CD8-positive, alpha-beta memory T cell (primary cell): ENCODE measurements at regions not wholly inside any gene's neighbourhood (a gene's known extent, or its start where the extent isn't known, plus 50 kb on each side); places are given as distances from the start of the nearest gene placed in this dataset.

Source experiments
- CTCF ChIA-PET: fragments of 350-600 bp; sonication (Branson Sonifier 250); formaldehyde crosslinking; loops from one replicate; lab custom pipeline; 2021; ENCODE audit warnings: antibody characterized with exemption; lab: Charles Lee
- POLR2A ChIA-PET: fragments of 350-600 bp; sonication (Branson Sonifier 250); formaldehyde crosslinking; loops from one replicate; lab custom pipeline; 2021; ENCODE audit warnings: antibody characterized with exemption; lab: Charles Lee
- DNase-seq, 5 donors: peaks; one replicate each; pipeline versions ENCODE4 v3.0.0 to v3.0.0-alpha.2; 2020 to 2022; ENCODE audit warnings: mixed read lengths in 1 of 5
- H3K27ac ChIP-seq: one replicate; pipeline ENCODE4 v1.7.0; 2013; ENCODE audit warnings: low read depth, mild to moderate bottlenecking, low read length, moderate library complexity
- H3K27me3 ChIP-seq: 2 replicates; pipeline ENCODE4 v1.7.0; 2013; ENCODE audit warnings: low read length, mild to moderate bottlenecking; ENCODE audit not compliant: insufficient read depth, poor library complexity, severe bottlenecking
- H3K36me3 ChIP-seq: 2 replicates; pipeline ENCODE4 v1.7.0; 2013; ENCODE audit warnings: mild to moderate bottlenecking, low read length, moderate library complexity; ENCODE audit not compliant: insufficient read depth
- H3K4me1 ChIP-seq: 2 replicates; pipeline ENCODE4 v1.7.0; 2013; ENCODE audit warnings: mild to moderate bottlenecking, low read length, moderate library complexity; ENCODE audit not compliant: insufficient read depth
- H3K4me3 ChIP-seq: 2 replicates; pipeline ENCODE4 v1.7.0; 2013; ENCODE audit warnings: mild to moderate bottlenecking, low read length
- H3K9me3 ChIP-seq: 2 replicates; pipeline ENCODE4 v1.7.0; 2013; ENCODE audit warnings: mild to moderate bottlenecking, low read length
- H3K27ac Mint-ChIP-seq, 8 donors: one replicate each; pipeline ENCODE4 v1.8.0; 2020 to 2021; ENCODE audit warnings: mixed read lengths in 8 of 8, mild to moderate bottlenecking in 6 of 8, inconsistent platforms in 3 of 8, moderate library complexity in 3 of 8
- H3K27me3 Mint-ChIP-seq, 2 donors: one replicate each; pipeline ENCODE4 v1.8.0; 2020 to 2021; ENCODE audit warnings: mixed read lengths in 2 of 2, mild to moderate bottlenecking in 1 of 2, moderate library complexity in 1 of 2
- H3K36me3 Mint-ChIP-seq, 3 donors: one replicate each; pipeline ENCODE4 v1.8.0; 2020 to 2021; ENCODE audit warnings: mixed read lengths in 3 of 3, inconsistent platforms in 1 of 3, mild to moderate bottlenecking in 1 of 3
- H3K4me1 Mint-ChIP-seq, 3 donors: one replicate each; pipeline ENCODE4 v1.8.0; 2020 to 2021; ENCODE audit warnings: mixed read lengths in 3 of 3, inconsistent platforms in 1 of 3, mild to moderate bottlenecking in 1 of 3
- H3K4me3 Mint-ChIP-seq, 7 donors: one replicate each; pipeline ENCODE4 v1.8.0; 2020 to 2021; ENCODE audit warnings: mixed read lengths in 7 of 7, mild to moderate bottlenecking in 6 of 7, moderate library complexity in 4 of 7, inconsistent platforms in 2 of 7
- H3K9me3 Mint-ChIP-seq, 5 donors: one replicate each; pipeline ENCODE4 v1.8.0; 2020 to 2022; ENCODE audit warnings: mixed read lengths in 5 of 5, mild to moderate bottlenecking in 3 of 5, moderate library complexity in 2 of 5, inconsistent platforms in 1 of 5

DNA sequence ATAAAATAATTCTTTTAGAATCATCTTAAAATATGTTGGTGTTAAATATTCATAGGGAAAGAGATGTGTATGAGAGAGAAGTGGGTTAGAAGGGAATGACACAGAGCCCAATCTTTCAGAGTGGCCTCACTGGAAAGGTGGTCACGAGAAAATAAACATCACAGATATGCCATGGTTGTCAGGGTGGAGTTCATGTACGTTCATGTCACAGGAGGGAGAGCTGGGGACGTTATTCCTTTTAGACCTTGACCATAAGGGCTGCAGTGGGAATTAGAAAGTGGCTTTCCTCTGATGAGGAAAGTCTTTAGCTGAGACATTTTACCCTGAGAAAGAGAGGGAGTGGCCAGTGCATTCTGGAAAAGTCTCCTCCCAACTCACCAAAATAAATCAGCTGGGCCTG, 90.6 kb upstream of the TNR start:
- Histone ChIP-seq H3K36me3 (no peaks in the 10 kb centered on the region), H3K4me1 (no peaks in the 10 kb centered on the region), H3K27me3 (no peaks in the 10 kb centered on the region), H3K4me3 (no peak overlapping the region), H3K27ac (no peak overlapping the region), H3K9me3 (no peaks in the 10 kb centered on the region)
- Mint-ChIP-seq H3K4me3 (no peak overlapping the region), H3K9me3 (peaks cover 0 to 8% (median 2%) of the 10 kb centered on the region in 5 donors), H3K36me3 (no peaks in the 10 kb centered on the region), H3K27me3 (peaks cover 5 to 10% of the 10 kb centered on the region in 2 donors), H3K27ac (no peak overlapping the region), H3K4me1 (no peaks in the 10 kb centered on the region)
- ChIA-PET CTCF (no interaction called here), POLR2A (no interaction called here)
- DNase-seq: no peak

DNA sequence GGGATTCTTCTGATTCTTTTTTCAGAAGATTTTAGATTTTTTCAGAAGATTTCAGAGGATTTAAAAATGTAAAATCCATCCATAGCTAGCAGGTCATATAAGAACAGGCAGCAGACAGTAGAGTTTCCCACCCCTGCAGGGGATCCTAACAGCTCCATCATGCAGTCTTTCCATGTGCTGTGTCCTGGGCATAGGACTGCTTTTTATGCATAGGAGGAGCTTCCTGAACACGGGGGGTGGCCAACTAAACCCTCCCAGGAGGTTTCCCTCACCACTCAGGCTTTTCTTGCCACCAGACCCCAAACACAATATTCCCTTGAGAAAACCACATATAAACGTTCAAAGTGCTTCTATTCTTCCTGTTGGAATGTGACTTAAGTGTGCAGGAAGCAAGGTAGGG, 90.1 kb upstream of the TNR start:
- H3K4me1 Mint-ChIP-seq: no peaks in the 10 kb centered on the region
- CTCF ChIA-PET: no interaction called here
- H3K4me3 Mint-ChIP-seq: no peak overlapping the region
- H3K36me3 Mint-ChIP-seq: no peaks in the 10 kb centered on the region
- DNase-seq: no peak
- peaks cover 5 to 10% of the 10 kb centered on the region in 2 donors for H3K27me3 Mint-ChIP-seq
- H3K27ac Mint-ChIP-seq: no peak overlapping the region
- H3K9me3 ChIP-seq: no peaks in the 10 kb centered on the region
- no peak overlapping the region for H3K4me3 ChIP-seq
- no peaks in the 10 kb centered on the region for H3K4me1 ChIP-seq
- H3K27ac ChIP-seq: no peak overlapping the region
- POLR2A ChIA-PET: no interaction called here
- no peaks in the 10 kb centered on the region for H3K36me3 ChIP-seq
- H3K9me3 Mint-ChIP-seq: peaks cover 0 to 8% (median 2%) of the 10 kb centered on the region in 5 donors
- no peaks in the 10 kb centered on the region for H3K27me3 ChIP-seq

DNA sequence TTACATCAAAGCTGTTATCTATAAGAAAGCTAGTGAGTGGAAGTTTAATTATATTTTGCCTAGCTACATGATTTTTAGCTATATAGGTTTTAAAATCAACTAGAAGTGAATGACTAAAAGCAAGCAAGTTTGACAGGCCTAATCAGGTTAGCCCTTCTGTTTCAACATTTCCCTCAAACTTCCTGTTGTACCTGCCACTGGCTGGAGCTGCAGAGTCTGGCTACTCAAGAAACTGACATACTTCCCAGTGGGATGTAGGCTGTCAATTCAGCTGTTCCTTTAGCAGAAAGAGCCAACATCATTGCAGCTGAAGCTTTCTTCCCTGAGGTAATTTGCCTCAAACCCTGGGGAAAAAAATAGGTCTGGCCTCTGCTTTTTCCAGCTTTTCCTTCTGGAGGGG, 87.1 kb upstream of the TNR start:
- Mint-ChIP-seq H3K4me1 (no peaks in the 10 kb centered on the region), H3K4me3 (no peak overlapping the region), H3K27me3 (peaks cover 5 to 10% of the 10 kb centered on the region in 2 donors), H3K9me3 (peaks cover 0 to 8% (median 2%) of the 10 kb centered on the region in 5 donors), H3K27ac (no peak overlapping the region), H3K36me3 (no peaks in the 10 kb centered on the region)
- Histone ChIP-seq H3K27me3 (no peaks in the 10 kb centered on the region), H3K4me3 (no peak overlapping the region), H3K36me3 (no peaks in the 10 kb centered on the region), H3K27ac (no peak overlapping the region), H3K9me3 (no peaks in the 10 kb centered on the region), H3K4me1 (no peaks in the 10 kb centered on the region)
- DNase-seq: no peak
- ChIA-PET POLR2A (no interaction called here), CTCF (no interaction called here)

DNA sequence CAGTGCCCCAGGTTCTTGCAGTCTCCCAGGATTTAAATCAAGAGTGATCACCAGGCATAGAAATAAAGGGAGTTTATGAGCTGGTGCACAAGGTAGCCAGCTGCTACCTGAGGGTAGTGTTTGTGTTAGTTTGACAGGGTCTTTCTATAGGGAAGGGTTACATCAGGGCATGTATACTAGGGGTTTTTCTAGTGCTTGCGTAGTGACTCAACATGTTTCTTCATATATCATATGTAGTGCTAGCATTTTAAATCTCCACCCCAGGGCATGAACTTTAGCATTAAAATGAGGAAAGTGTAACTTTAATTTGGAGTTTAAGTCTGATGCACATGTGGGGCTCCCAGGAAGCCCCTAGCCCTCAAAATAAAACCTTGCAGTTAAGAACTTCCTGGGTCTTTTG, 86.5 kb upstream of the TNR start:
- no peaks in the 10 kb centered on the region for H3K9me3 ChIP-seq
- H3K36me3 Mint-ChIP-seq: no peaks in the 10 kb centered on the region
- H3K4me3 ChIP-seq: no peak overlapping the region
- no peaks in the 10 kb centered on the region for H3K4me1 Mint-ChIP-seq
- no peak for DNase-seq
- ChIA-PET POLR2A (no interaction called here), CTCF (no interaction called here)
- H3K27ac Mint-ChIP-seq: no peak overlapping the region
- H3K4me3 Mint-ChIP-seq: no peak overlapping the region
- H3K4me1 ChIP-seq: no peaks in the 10 kb centered on the region
- H3K27me3 Mint-ChIP-seq: peaks cover 5 to 10% of the 10 kb centered on the region in 2 donors
- no peak overlapping the region for H3K27ac ChIP-seq
- H3K36me3 ChIP-seq: no peaks in the 10 kb centered on the region
- H3K27me3 ChIP-seq: no peaks in the 10 kb centered on the region
- peaks cover 0 to 8% (median 2%) of the 10 kb centered on the region in 5 donors for H3K9me3 Mint-ChIP-seq

DNA sequence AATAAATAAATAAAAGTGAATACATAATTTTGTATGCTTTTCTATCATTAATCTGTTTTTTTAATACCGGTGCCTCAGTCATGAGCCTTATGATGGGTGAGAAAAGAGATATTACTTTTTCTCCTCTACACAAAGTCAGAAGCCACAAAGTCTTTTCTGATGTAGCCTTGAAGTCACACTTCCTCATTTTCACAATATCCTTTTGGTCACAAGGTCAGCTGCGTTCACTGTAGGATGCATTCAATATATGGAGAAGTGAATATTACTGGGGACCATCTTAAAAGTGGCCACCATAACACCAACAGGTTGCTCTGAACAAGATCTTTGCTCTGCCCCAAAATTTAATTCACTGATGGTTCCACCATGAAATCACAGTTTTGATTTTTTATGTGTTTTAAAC, 83.3 kb upstream of the TNR start:
- H3K9me3 Mint-ChIP-seq: peaks cover 0 to 3% (median 0%) of the 10 kb centered on the region in 5 donors
- no peaks in the 10 kb centered on the region for H3K4me1 Mint-ChIP-seq
- H3K36me3 ChIP-seq: no peaks in the 10 kb centered on the region
- no peaks in the 10 kb centered on the region for H3K4me1 ChIP-seq
- CTCF ChIA-PET: no interaction called here
- no peaks in the 10 kb centered on the region for H3K36me3 Mint-ChIP-seq
- no peak overlapping the region for H3K27ac ChIP-seq
- peaks cover 4 to 11% of the 10 kb centered on the region in 2 donors for H3K27me3 Mint-ChIP-seq
- DNase-seq: no peak
- H3K27me3 ChIP-seq: no peaks in the 10 kb centered on the region
- no peak overlapping the region for H3K4me3 Mint-ChIP-seq
- H3K27ac Mint-ChIP-seq: no peak overlapping the region
- H3K4me3 ChIP-seq: no peak overlapping the region
- POLR2A ChIA-PET: no interaction called here
- H3K9me3 ChIP-seq: no peaks in the 10 kb centered on the region

DNA sequence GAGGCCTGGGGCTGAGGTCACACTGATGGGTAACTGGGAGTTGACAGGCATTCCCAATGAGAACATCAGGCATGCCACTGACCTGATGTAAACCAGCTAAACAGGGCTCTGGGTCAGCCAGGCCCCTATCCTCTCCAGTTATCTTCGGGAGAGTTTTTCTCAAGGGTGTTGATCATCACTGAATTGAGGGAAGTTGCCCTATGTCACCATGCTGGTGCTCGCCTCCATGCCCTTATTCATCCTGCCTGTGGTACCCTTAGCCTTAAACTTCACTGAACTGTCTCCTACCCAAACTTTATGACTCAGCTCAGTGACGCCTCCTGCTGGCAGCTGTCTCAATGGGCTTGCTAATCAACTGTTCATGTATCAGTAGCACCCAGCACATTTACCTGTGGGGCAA, 80.7 kb upstream of the TNR start:
- no peaks in the 10 kb centered on the region for H3K9me3 ChIP-seq
- H3K27me3 ChIP-seq: no peaks in the 10 kb centered on the region
- no peak overlapping the region for H3K4me3 ChIP-seq
- CTCF ChIA-PET: no interaction called here
- Mint-ChIP-seq H3K36me3 (no peaks in the 10 kb centered on the region), H3K4me1 (no peaks in the 10 kb centered on the region), H3K9me3 (peaks cover 0 to 4% (median 2%) of the 10 kb centered on the region in 5 donors), H3K27ac (no peak overlapping the region), H3K4me3 (no peak overlapping the region), H3K27me3 (peaks cover 4 to 10% of the 10 kb centered on the region in 2 donors)
- H3K27ac ChIP-seq: no peak overlapping the region
- POLR2A ChIA-PET: no interaction called here
- no peaks in the 10 kb centered on the region for H3K4me1 ChIP-seq
- DNase-seq: no peak
- no peaks in the 10 kb centered on the region for H3K36me3 ChIP-seq

DNA sequence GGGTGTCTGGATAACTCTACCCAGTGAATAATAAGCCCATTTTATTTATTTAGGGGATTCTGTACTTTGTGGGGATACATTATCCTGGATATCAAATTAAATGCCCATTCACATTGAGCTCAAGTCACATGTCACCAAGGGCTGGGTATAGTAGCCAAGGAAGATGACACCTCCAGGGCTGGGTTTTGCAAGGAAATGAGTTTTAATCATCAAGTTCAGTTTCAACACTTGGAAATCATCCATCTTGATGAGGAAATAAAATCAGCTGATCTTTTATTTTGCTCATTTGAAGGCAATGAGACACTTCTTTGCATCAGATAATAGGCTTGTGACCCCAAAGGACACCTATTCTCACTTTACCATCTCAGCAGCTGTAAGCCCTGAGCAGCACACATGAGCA, 80.0 kb upstream of the TNR start:
- H3K36me3 Mint-ChIP-seq: no peaks in the 10 kb centered on the region
- ChIA-PET CTCF (no interaction called here), POLR2A (no interaction called here)
- Histone ChIP-seq H3K27me3 (no peaks in the 10 kb centered on the region), H3K4me1 (no peaks in the 10 kb centered on the region), H3K4me3 (no peak overlapping the region), H3K9me3 (no peaks in the 10 kb centered on the region), H3K27ac (no peak overlapping the region), H3K36me3 (no peaks in the 10 kb centered on the region)
- H3K4me3 Mint-ChIP-seq: no peak overlapping the region
- no peak overlapping the region for H3K27ac Mint-ChIP-seq
- peaks cover 0 to 4% (median 2%) of the 10 kb centered on the region in 5 donors for H3K9me3 Mint-ChIP-seq
- H3K27me3 Mint-ChIP-seq: peaks cover 4 to 10% of the 10 kb centered on the region in 2 donors
- no peaks in the 10 kb centered on the region for H3K4me1 Mint-ChIP-seq
- no peak for DNase-seq

DNA sequence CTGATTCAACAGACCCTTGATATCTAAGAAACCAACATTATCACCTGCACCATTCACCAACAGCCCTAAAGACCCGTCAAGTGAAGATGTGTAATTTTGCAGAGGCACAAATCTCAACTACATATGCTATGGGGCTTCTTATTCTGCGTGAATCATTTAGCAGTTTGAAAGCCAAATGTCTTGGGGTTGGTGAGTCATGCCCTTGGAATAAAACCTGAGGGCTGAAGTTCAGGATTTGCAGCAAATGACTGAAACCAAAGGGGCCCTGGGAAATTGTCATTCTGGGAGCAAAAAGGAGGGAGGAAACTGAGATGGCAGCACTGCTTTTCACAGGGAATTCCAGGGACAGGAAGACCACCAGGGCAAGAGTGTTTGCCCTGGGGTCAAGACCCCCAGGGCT, 79.2 kb upstream of the TNR start:
- Histone ChIP-seq H3K36me3 (no peaks in the 10 kb centered on the region), H3K27ac (no peak overlapping the region), H3K9me3 (no peaks in the 10 kb centered on the region), H3K4me3 (no peak overlapping the region), H3K4me1 (no peaks in the 10 kb centered on the region), H3K27me3 (no peaks in the 10 kb centered on the region)
- POLR2A ChIA-PET: no interaction called here
- peaks cover 4 to 10% of the 10 kb centered on the region in 2 donors for H3K27me3 Mint-ChIP-seq
- DNase-seq: no peak
- no peaks in the 10 kb centered on the region for H3K36me3 Mint-ChIP-seq
- H3K27ac Mint-ChIP-seq: no peak overlapping the region
- H3K9me3 Mint-ChIP-seq: peaks cover 0 to 4% (median 0%) of the 10 kb centered on the region in 5 donors
- CTCF ChIA-PET: no interaction called here
- no peak overlapping the region for H3K4me3 Mint-ChIP-seq
- H3K4me1 Mint-ChIP-seq: no peaks in the 10 kb centered on the region
